IMR-90 (cell line): ENCODE measurements at regions not wholly inside any gene's neighbourhood (a gene's known extent, or its start where the extent isn't known, plus 50 kb on each side); places are given as distances from the start of the nearest gene placed in this dataset.

Experiments used
- ATAC-seq: fragments of 200-7000 bp; cut with Tn5 transposase; 2 replicates; pipeline ENCODE4 v1.9.1; 2020; ENCODE audit warnings: low read depth, mild to moderate bottlenecking, moderate library complexity
- BruUV-seq: library from RNA; stranded (reverse); fragments of 400-500 nt; replicated peaks from 2 replicates; lab custom pipeline; 2021; lab: Mats Ljungman, UMichigan
- CTCF ChIA-PET: fragments of 300-600 bp; formaldehyde crosslinking; extraction: SDS; loops from one replicate; lab custom pipeline; 2021; ENCODE audit warnings: antibody characterized with exemption; lab: Yijun Ruan, JAX
- POLR2A ChIA-PET: fragments of 300-600 bp; sonication (Branson Sonifier 250); formaldehyde crosslinking; loops from one replicate; lab custom pipeline; 2022; ENCODE audit warnings: antibody characterized with exemption; ENCODE audit not compliant: unreplicated experiment; lab: Charles Lee
- DNase-seq: peaks from one replicate; pipeline ENCODE4 v3.0.0; 2013
- H2AFZ ChIP-seq: replicated peaks from 2 replicates; pipeline ENCODE3; 2013; ENCODE audit warnings: low read length, mild to moderate bottlenecking; ENCODE audit not compliant: poor library complexity
- H2AK5ac ChIP-seq: 2 replicates; pipeline ENCODE4 v1.6.1; 2013; ENCODE audit warnings: low read depth, low read length, inconsistent platforms
- H2AK9ac ChIP-seq: replicated peaks from 2 replicates; pipeline ENCODE3; 2013; ENCODE audit warnings: mild to moderate bottlenecking, low read depth, low read length, moderate library complexity; ENCODE audit not compliant: poor library complexity
- H2BK120ac ChIP-seq: 2 replicates; pipeline ENCODE4 v1.6.1; 2013; ENCODE audit warnings: low read depth, low read length, inconsistent platforms
- H2BK15ac ChIP-seq: 3 replicates; pipeline ENCODE4 v1.6.1; 2013; ENCODE audit warnings: low read depth, low read length, inconsistent platforms
- H2BK20ac ChIP-seq: 2 replicates; pipeline ENCODE4 v1.6.1; 2013; ENCODE audit warnings: low read depth, mild to moderate bottlenecking, inconsistent platforms, low read length, moderate library complexity
- H2BK5ac ChIP-seq: 2 replicates; pipeline ENCODE4 v1.6.1; 2013; ENCODE audit warnings: mild to moderate bottlenecking, low read depth, low read length, inconsistent platforms; ENCODE audit not compliant: poor library complexity, severe bottlenecking
- H3K14ac ChIP-seq: replicated peaks from 2 replicates; pipeline ENCODE4 v1.6.1; 2013; ENCODE audit warnings: low read depth, low read length, inconsistent platforms
- H3K18ac ChIP-seq: 2 replicates; pipeline ENCODE4 v1.6.1; 2013; ENCODE audit warnings: low read depth, low read length, control low read depth
- H3K23ac ChIP-seq: 2 replicates; pipeline ENCODE4 v1.6.1; 2013; ENCODE audit warnings: low read depth, low read length, inconsistent platforms
- H3K27ac ChIP-seq: 2 replicates; pipeline ENCODE4 v1.5.1; 2013; ENCODE audit warnings: mild to moderate bottlenecking, control low read depth, low read length; ENCODE audit not compliant: insufficient read depth
- H3K27me3 ChIP-seq: 2 replicates; pipeline ENCODE4 v1.6.1; 2013; ENCODE audit warnings: low read length; ENCODE audit not compliant: control insufficient read depth, insufficient read depth
- H3K36me3 ChIP-seq: 2 replicates; pipeline ENCODE4 v1.6.1; 2013; ENCODE audit warnings: low read length, mixed read lengths; ENCODE audit not compliant: control insufficient read depth, insufficient read depth
- H3K4ac ChIP-seq: 2 replicates; pipeline ENCODE4 v1.6.1; 2013; ENCODE audit warnings: low read depth, low read length, inconsistent platforms
- H3K4me1 ChIP-seq: 2 replicates; pipeline ENCODE4 v1.6.1; 2013; ENCODE audit warnings: low read length, mixed read lengths; ENCODE audit not compliant: control insufficient read depth, insufficient read depth
- H3K4me2 ChIP-seq: 2 replicates; pipeline ENCODE4 v1.6.1; 2013; ENCODE audit warnings: low read depth, mild to moderate bottlenecking, control low read depth, low read length, moderate library complexity
- H3K4me3 ChIP-seq: 2 replicates; pipeline ENCODE4 v1.5.1; 2013; ENCODE audit warnings: low read depth, mild to moderate bottlenecking, control low read depth, low read length, moderate library complexity; ENCODE audit not compliant: insufficient read depth
- H3K56ac ChIP-seq: 2 replicates; pipeline ENCODE4 v1.6.1; 2013; ENCODE audit warnings: low read length, inconsistent platforms; ENCODE audit not compliant: insufficient read depth; ENCODE audit errors: extremely low read depth
- H3K79me1 ChIP-seq, 2 experiments: 2 replicates each; pipeline ENCODE4 v1.6.1; 2013; ENCODE audit warnings: low read length in 2 of 2, inconsistent platforms in 1 of 2, low read depth in 1 of 2
- H3K9ac ChIP-seq: 2 replicates; pipeline ENCODE4 v1.6.1; 2013; ENCODE audit warnings: low read depth, low read length, control low read depth
- H3K9me1 ChIP-seq: 2 replicates; pipeline ENCODE4 v1.6.1; 2013; ENCODE audit warnings: low read length, inconsistent platforms; ENCODE audit not compliant: insufficient read depth
- H3K9me3 ChIP-seq: 2 replicates; pipeline ENCODE4 v1.6.1; 2013; ENCODE audit warnings: low read length; ENCODE audit not compliant: control insufficient read depth, insufficient read depth
- H4K20me1 ChIP-seq: 2 replicates; pipeline ENCODE4 v1.6.1; 2013; ENCODE audit warnings: low read length, inconsistent platforms; ENCODE audit not compliant: insufficient read depth
- H4K5ac ChIP-seq: 2 replicates; pipeline ENCODE4 v1.6.1; 2013; ENCODE audit warnings: mild to moderate bottlenecking, low read depth, low read length, control low read depth
- H4K8ac ChIP-seq, 2 experiments: 2 replicates each; pipeline ENCODE4 v1.6.1; 2013; ENCODE audit warnings: low read depth in 2 of 2, low read length in 2 of 2, control low read depth in 1 of 2, inconsistent platforms in 1 of 2
- H4K91ac ChIP-seq: 2 replicates; pipeline ENCODE4 v1.6.1; 2013; ENCODE audit warnings: low read depth, low read length, inconsistent platforms; ENCODE audit not compliant: insufficient read depth
- CEBPB ChIP-seq: IDR thresholded peaks from 2 replicates; pipeline ENCODE4 v1.6.1; 2012; ENCODE audit warnings: low read depth, low read length, improper control_type of control experiment
- FOS ChIP-seq: fragments of 150-350 bp; IDR thresholded peaks from 2 replicates; pipeline ENCODE4 v1.6.1; 2016; ENCODE audit warnings: low read depth, low read length
- MAFK ChIP-seq: IDR thresholded peaks from 2 replicates; pipeline ENCODE4 v1.6.1; 2012; ENCODE audit warnings: low read depth, low read length, improper control_type of control experiment
- MXI1 ChIP-seq: IDR thresholded peaks from 2 replicates; pipeline ENCODE4 v1.6.1; 2012; ENCODE audit warnings: low read depth, mild to moderate bottlenecking, low read length, moderate library complexity, borderline replicate concordance
- POLR2A ChIP-seq: IDR thresholded peaks from 2 replicates; pipeline ENCODE4 v1.6.1; 2012; ENCODE audit warnings: mild to moderate bottlenecking, low read depth, low read length
- RFX5 ChIP-seq: IDR thresholded peaks from 2 replicates; pipeline ENCODE4 v1.8.0; 2012; ENCODE audit warnings: low read depth, mild to moderate bottlenecking, low read length, moderate library complexity
- SMC3 ChIP-seq: fragments of 150-350 bp; IDR thresholded peaks from 2 replicates; pipeline ENCODE4 v1.6.1; 2016; ENCODE audit warnings: low read depth, mild to moderate bottlenecking, antibody characterized with exemption, low read length, moderate library complexity
- WGBS, 2 experiments: methylation state at CpG; one replicate each; pipeline versions ENCODE4 v1.1.5 to v1.1.7; 2013; ENCODE audit warnings: missing lambda C conversion rate in 2 of 2; ENCODE audit not compliant: insufficient read length in 1 of 2; ENCODE audit errors: extremely low coverage in 2 of 2; 5-methylcytosine and 5-hydroxymethylcytosine counted together
- dilution Hi-C: fragments of 300-500 bp; cut with HindIII; formaldehyde crosslinking; loops from one replicate; pipeline ENCODE4 v1.14.3; 2018; ENCODE audit warnings: low sequenced_read_pairs; ENCODE audit not compliant: unreplicated experiment
- in situ Hi-C: fragments of 300-500 bp; cut with MboI; formaldehyde crosslinking; loops from 3 replicates; pipeline ENCODE4 v1.14.3; 2019; ENCODE audit warnings: low sequenced_read_pairs, inconsistent platforms, mixed read lengths
- intact Hi-C: fragments of 100-400 bp; cut with micrococcal nuclease; formaldehyde crosslinking; loops from 2 replicates; pipeline ENCODE4 v1.10.0; 2022
- TF ChIP-seq, protein P1 (sequence below): fragments of 150-350 bp; IDR thresholded peaks from 2 replicates; pipeline ENCODE4 v1.6.1; 2017; ENCODE audit warnings: mild to moderate bottlenecking, antibody characterized with exemption, low read length, low read depth
- TF ChIP-seq, protein P2 (sequence below): fragments of 150-350 bp; IDR thresholded peaks from 2 replicates; pipeline ENCODE4 v1.6.1; 2016; ENCODE audit warnings: low read depth, mild to moderate bottlenecking, low read length, moderate library complexity, borderline replicate concordance
- TF ChIP-seq, protein P3 (sequence below): conservative IDR thresholded peaks from 2 replicates; pipeline ENCODE4 v1.5.1; 2012; ENCODE audit warnings: mild to moderate bottlenecking, low read depth, low read length, improper control_type of control experiment

DNA sequence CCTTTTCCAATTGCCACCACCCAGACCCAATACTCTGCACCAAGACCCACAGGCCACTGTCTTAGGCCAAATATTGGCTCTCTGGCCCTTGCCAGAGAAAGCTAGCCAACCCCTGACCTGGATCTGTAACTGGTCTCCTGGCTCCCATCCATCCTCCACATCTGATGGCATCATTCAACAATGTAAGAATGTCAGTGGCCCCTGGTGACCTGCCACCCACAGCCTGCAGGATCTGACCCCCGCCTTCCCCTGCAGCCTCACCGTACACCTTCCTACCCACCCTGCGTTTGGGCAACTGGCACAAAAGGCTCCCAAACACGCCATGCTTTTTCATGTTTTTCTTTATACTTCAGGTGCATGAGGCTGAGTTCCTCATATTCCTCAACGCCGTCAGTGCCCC is 60.0 kb upstream of the ASAP2 start:
- intact Hi-C loops, result loop anchor here (10.0 kb wide), 1 partner anchor 488 kb away; the partner anchor contains the start of gene YWHAQ
- Histone ChIP-seq H3K4ac (peak overlapping the region; percentile 22), H3K36me3 (no peaks in the 10 kb centered on the region), H3K4me2 (no peak overlapping the region), H3K14ac (no peak overlapping the region), H3K4me3 (no peak overlapping the region), H3K23ac (no peak overlapping the region), H4K8ac (no peak overlapping the region), H2BK15ac (no peak overlapping the region; the same call in 2 of the 3 replicates), H3K9me3 (no peaks in the 10 kb centered on the region), H2AFZ (no peak overlapping the region), H3K56ac (no peak overlapping the region), H3K9ac (no peak overlapping the region), H3K79me1 (peaks cover 0 to 9% of the 10 kb centered on the region in 2 experiments; a peak in 1 of 4 replicates), H4K20me1 (no peaks in the 10 kb centered on the region), H3K27ac (no peak overlapping the region), H3K9me1 (peaks cover 15% of the 10 kb centered on the region), H2AK5ac (0 out of 2 replicates have a peak overlapping the region, but pooled peaks have one; percentile 43), H2BK20ac (no peak overlapping the region), H3K27me3 (no peaks in the 10 kb centered on the region), H3K18ac (peak overlapping the region; percentile 14; the same call in 1 of the 2 replicates), H2AK9ac (no peak overlapping the region), H3K4me1 (peaks cover 17% of the 10 kb centered on the region), H4K5ac (no peak overlapping the region), H2BK120ac (peak overlapping the region; percentile 28), H4K91ac (peak overlapping the region; percentile 17; the same call in 1 of the 2 replicates), H2BK5ac (no peak overlapping the region)
- in situ Hi-C loops, result loop anchor here (10.0 kb wide), 2 partner anchors 188 to 228 kb away; no protein-coding TSS in a partner anchor
- POLR2A ChIA-PET, result no interaction called here
- DNase-seq, result no peak
- WGBS, 2 experiments, result 95% methylated on average over 3 of the region's 6 CpGs; no CpG with 5 or more reads in 1 of the 2 experiments
- no peak for ATAC-seq
- BruUV-seq, result no TSS peak
- CTCF ChIA-PET, result no interaction called here
- no peak for TF ChIP-seq MXI1
- TF ChIP-seq RFX5, result no peak
- no peak for TF ChIP-seq SMC3
- TF ChIP-seq MAFK, result no peak
- TF ChIP-seq, protein P1, sequence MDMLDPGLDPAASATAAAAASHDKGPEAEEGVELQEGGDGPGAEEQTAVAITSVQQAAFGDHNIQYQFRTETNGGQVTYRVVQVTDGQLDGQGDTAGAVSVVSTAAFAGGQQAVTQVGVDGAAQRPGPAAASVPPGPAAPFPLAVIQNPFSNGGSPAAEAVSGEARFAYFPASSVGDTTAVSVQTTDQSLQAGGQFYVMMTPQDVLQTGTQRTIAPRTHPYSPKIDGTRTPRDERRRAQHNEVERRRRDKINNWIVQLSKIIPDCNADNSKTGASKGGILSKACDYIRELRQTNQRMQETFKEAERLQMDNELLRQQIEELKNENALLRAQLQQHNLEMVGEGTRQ, result no peak
- TF ChIP-seq, protein P2, sequence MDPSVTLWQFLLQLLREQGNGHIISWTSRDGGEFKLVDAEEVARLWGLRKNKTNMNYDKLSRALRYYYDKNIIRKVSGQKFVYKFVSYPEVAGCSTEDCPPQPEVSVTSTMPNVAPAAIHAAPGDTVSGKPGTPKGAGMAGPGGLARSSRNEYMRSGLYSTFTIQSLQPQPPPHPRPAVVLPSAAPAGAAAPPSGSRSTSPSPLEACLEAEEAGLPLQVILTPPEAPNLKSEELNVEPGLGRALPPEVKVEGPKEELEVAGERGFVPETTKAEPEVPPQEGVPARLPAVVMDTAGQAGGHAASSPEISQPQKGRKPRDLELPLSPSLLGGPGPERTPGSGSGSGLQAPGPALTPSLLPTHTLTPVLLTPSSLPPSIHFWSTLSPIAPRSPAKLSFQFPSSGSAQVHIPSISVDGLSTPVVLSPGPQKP, result no peak
- no peak for TF ChIP-seq FOS
- TF ChIP-seq, protein P3, sequence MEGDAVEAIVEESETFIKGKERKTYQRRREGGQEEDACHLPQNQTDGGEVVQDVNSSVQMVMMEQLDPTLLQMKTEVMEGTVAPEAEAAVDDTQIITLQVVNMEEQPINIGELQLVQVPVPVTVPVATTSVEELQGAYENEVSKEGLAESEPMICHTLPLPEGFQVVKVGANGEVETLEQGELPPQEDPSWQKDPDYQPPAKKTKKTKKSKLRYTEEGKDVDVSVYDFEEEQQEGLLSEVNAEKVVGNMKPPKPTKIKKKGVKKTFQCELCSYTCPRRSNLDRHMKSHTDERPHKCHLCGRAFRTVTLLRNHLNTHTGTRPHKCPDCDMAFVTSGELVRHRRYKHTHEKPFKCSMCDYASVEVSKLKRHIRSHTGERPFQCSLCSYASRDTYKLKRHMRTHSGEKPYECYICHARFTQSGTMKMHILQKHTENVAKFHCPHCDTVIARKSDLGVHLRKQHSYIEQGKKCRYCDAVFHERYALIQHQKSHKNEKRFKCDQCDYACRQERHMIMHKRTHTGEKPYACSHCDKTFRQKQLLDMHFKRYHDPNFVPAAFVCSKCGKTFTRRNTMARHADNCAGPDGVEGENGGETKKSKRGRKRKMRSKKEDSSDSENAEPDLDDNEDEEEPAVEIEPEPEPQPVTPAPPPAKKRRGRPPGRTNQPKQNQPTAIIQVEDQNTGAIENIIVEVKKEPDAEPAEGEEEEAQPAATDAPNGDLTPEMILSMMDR, result no peak
- TF ChIP-seq CEBPB, result no peak
- no peak for TF ChIP-seq POLR2A
- dilution Hi-C loops, result no loop called here
